Epithelial cell of esophagus (primary cell): ENCODE measurements at regions not wholly inside any gene's neighbourhood (a gene's known extent, or its start where the extent isn't known, plus 50 kb on each side); places are given as distances from the start of the nearest gene placed in this dataset.

ENCODE experiments used
- DNase-seq: peaks from one replicate; pipeline ENCODE4 v3.0.0; 2010; ENCODE audit warnings: low read depth
- H3K4me3 ChIP-seq: 2 replicates; pipeline ENCODE4 v1.5.1; 2011; ENCODE audit warnings: mild to moderate bottlenecking, low read length, control low read depth
- CTCF ChIP-seq: IDR thresholded peaks from 2 replicates; pipeline ENCODE4 v1.5.1; 2011; ENCODE audit warnings: low read depth, mild to moderate bottlenecking, low read length, control low read depth, inconsistent platforms; ENCODE audit not compliant: insufficient read depth; ENCODE audit errors: missing control alignments

GRCh38 chr3:130841357-130841756 lies 52.5 kb upstream of the ATP2C1 start:
- DNase-seq = peak; percentile 83
- TF ChIP-seq CTCF = no peak
- no peak overlapping the region for H3K4me3 ChIP-seq

- no peak for DNase-seq
- no peak overlapping the region for H3K4me3 ChIP-seq
- no peak for TF ChIP-seq CTCF
Observed at GRCh38 chr3:130843441-130843840, 50.4 kb upstream of the ATP2C1 start.
